Omental fat pad (tissue), 3 donors: ENCODE measurements at regions not wholly inside any gene's neighbourhood (a gene's known extent, or its start where the extent isn't known, plus 50 kb on each side); places are given as distances from the start of the nearest gene placed in this dataset.

Source experiments
- ATAC-seq: fragments of 150-250 bp; one replicate; pipeline ENCODE4 v1.9.1; 2016; ENCODE audit warnings: mild to moderate bottlenecking, moderate library complexity; ENCODE audit not compliant: low FRiP score
- DNase-seq: peaks from one replicate; pipeline ENCODE4 v3.0.0-alpha.2; 2019; ENCODE audit warnings: low spot score
- TF ChIP-seq, protein P1 (sequence below), 3 donors: fragments of 450-650 bp; IDR thresholded peaks; one replicate each; pipeline ENCODE4 v1.5.1; 2016 to 2017; ENCODE audit warnings: antibody characterized with exemption in 3 of 3, mild to moderate bottlenecking in 3 of 3, moderate library complexity in 2 of 3

DNA sequence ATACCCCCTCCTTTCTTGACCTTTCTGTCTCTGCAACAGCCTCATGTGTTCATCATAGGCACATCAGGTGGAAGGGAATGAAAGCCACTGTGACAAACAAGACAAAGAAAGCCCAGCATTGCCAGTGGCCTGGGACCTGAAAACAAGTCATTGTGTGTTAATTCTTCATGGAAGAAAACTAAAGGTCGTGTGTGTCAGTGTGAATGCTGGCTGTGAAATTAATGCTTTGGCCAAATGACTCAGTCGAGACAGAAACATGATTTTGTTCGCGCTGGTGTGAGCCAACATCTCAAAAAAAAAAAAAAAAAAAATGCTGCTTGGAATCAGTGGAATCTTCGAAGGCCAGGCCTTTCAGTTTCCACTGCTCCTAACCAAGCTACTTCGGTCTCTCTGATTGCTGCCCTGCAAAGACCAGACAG, 386.5 kb upstream of the PROK2 start:
- DNase-seq: no peak
- TF ChIP-seq, protein P1, sequence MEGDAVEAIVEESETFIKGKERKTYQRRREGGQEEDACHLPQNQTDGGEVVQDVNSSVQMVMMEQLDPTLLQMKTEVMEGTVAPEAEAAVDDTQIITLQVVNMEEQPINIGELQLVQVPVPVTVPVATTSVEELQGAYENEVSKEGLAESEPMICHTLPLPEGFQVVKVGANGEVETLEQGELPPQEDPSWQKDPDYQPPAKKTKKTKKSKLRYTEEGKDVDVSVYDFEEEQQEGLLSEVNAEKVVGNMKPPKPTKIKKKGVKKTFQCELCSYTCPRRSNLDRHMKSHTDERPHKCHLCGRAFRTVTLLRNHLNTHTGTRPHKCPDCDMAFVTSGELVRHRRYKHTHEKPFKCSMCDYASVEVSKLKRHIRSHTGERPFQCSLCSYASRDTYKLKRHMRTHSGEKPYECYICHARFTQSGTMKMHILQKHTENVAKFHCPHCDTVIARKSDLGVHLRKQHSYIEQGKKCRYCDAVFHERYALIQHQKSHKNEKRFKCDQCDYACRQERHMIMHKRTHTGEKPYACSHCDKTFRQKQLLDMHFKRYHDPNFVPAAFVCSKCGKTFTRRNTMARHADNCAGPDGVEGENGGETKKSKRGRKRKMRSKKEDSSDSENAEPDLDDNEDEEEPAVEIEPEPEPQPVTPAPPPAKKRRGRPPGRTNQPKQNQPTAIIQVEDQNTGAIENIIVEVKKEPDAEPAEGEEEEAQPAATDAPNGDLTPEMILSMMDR (IDR thresholded peaks at IDR 0.05): no peak
- peak; percentile 85 for ATAC-seq

DNA sequence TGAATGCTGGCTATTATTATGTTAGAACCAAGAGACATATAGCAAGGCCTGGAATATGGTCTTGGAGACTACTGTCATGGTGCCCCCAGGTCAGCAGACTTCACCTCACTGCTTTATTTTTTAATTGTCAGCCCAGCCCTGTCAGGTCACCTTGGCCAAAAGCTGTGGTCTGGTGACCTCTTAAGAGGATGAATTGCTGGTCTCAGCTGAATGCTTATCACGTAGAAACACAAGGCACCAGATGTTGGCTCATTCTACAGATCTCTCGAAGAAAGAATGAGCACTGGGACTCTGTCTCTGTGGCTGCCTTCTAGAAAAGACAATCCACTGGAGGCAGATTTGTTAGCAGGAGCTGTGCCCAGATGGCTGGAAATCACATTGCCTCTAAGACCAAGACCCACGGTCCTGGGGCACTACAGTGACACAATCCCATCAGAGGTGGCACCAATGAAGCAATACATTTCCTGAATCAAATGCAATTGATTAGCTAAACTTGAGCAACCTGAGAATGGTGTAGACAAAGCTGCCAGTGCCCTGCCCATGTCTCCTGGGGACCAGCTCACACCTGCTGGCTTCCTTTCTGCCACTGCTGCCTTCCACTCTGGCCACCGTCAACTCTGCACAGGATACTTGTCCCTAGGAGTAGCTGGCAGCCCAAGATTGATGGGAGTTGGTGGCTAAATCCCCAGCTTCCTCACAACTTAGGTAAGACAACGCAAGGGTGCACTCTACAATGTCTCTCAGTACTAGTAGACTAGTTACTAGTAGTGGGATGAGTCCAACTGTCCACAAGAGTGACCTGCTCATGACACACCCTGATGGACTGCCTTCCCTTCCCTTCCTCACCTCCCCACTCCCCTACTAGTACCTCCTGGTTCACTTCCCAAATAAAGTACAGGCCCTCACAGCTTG, 384.9 kb upstream of the PROK2 start:
- ATAC-seq: no peak
- TF ChIP-seq, protein P1 (IDR thresholded peaks at IDR 0.05): no peak
- no peak for DNase-seq

DNA sequence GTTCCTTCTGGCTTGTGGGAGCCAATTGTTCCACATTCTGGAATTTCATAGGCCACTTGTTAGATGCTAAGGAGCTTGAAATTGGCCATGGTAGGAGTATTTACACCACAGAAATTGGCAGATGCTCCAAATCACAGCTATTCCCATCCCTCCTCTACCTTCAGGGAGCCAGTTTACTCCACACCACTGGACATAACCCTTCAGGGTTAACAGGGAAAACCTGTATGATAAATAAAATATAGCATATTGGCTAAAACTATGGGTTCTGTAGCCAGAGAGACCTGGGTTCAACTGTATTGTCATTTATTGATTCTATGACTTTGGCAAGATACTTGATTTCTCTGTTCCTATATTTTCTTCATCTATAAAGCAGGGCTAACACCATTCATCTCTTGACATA, 384.2 kb upstream of the PROK2 start:
- ATAC-seq (no peak), DNase-seq (no peak)
- TF ChIP-seq, protein P1 (IDR thresholded peaks at IDR 0.05): no peak

DNA sequence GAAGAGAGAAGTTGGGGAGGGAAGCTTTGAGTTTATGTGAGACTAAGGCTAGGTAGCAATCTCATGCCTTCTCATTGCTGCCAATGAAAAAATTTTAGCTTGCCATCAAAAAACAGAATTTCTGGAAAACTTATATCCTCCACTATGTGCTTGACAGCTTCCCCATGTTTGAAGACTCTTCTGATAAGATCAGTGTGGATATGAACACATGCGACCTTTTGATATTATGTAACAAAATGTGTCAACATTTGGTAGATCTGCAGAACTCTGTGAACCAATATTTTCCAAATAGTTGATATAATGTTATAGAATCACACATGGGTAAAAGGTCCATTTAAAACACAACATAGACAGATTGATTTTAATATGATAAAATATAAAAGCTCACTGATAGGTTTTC, 380.9 kb upstream of the PROK2 start:
- TF ChIP-seq, protein P1 (IDR thresholded peaks at IDR 0.05): no peak
- DNase-seq: no peak
- ATAC-seq: no peak

DNA sequence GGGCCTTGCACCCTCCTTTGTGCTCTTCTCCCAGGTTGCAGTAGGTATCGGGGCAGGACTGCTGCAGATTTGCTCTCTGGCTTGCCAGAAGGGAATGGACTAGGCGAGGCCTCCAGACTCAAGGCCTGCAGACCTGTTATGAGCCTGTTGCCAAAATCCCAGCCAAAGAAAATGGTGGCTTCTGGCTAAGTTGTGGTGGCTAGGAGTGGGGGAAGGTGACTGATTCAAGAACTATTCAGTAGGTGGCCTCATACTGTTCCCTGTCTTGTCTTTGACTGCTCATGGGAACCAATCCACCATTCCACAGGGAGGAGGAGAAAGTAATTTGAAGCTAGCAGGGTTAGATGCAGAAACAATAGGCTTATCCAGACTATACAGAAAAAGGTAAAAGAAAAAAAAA, 380.4 kb upstream of the PROK2 start:
- no peak for DNase-seq
- no peak for ATAC-seq
- TF ChIP-seq, protein P1 (IDR thresholded peaks at IDR 0.05): no peak

DNA sequence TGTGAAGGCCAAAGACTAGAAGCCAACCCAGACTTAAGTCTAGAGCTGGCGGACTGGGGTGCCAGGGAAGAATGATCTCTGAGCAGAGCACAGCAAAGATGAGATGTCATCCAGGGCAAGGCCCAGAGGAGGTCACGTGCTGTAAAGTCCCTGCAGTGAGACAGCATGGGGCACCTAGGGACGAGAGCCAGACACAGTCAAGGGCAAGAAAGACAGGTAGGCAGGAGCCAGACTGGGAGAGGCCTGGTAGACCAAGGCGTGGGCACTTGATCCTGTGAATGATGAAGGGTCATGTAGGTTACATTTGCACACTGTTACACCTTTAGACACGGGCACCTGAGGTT, 379.7 kb upstream of the PROK2 start:
- ATAC-seq (no peak), DNase-seq (no peak)
- TF ChIP-seq, protein P1 (IDR thresholded peaks at IDR 0.05): no peak
